Transverse colon (tissue), 4 donors: ENCODE measurements at regions not wholly inside any gene's neighbourhood (a gene's known extent, or its start where the extent isn't known, plus 50 kb on each side); places are given as distances from the start of the nearest gene placed in this dataset.

Experiments
- DNase-seq: peaks from one replicate; pipeline ENCODE4 v3.0.0-alpha.2; 2019
- H3K27ac ChIP-seq, 4 donors: fragments of 200-600 bp; sonication (generic); 2 replicates each; pipeline ENCODE4 v1.5.1; 2016 to 2018; ENCODE audit warnings: inconsistent platforms in 4 of 4
- H3K27me3 ChIP-seq: fragments of 200-600 bp; sonication (generic); 2 replicates; pipeline ENCODE4 v1.5.1; 2017; ENCODE audit warnings: inconsistent platforms
- H3K36me3 ChIP-seq, 4 donors: fragments of 200-600 bp; sonication (generic); 2 replicates each; pipeline ENCODE4 v1.5.1; 2017 to 2019; ENCODE audit warnings: inconsistent platforms in 4 of 4
- H3K4me1 ChIP-seq, 4 donors: fragments of 200-600 bp; sonication (generic); 2 replicates each; pipeline ENCODE4 v1.5.1; 2017 to 2020; ENCODE audit warnings: inconsistent platforms in 4 of 4
- H3K4me3 ChIP-seq, 4 donors: fragments of 200-600 bp; sonication (generic); 1 replicate in 1 of 4; 2 replicates in 3 of 4; pipeline versions ENCODE4 v1.5.1 to v1.6.1; 2017 to 2019; ENCODE audit warnings: inconsistent platforms in 4 of 4
- H3K9me3 ChIP-seq, 2 donors: fragments of 200-600 bp; sonication (generic); 2 replicates each; pipeline ENCODE4 v1.5.1; 2017 to 2019; ENCODE audit warnings: inconsistent platforms in 2 of 2
- EP300 ChIP-seq: sonication (generic); formaldehyde crosslinking; IDR thresholded peaks from one replicate; pipeline ENCODE4 v1.6.1; 2017; ENCODE audit warnings: antibody characterized with exemption, low read depth
- POLR2A ChIP-seq: fragments of 450-650 bp; IDR thresholded peaks from one replicate; pipeline ENCODE4 v1.6.1; 2016; ENCODE audit warnings: antibody characterized with exemption, mild to moderate bottlenecking, moderate library complexity
- POLR2AphosphoS5 ChIP-seq, 3 donors: sonication (generic); formaldehyde crosslinking; IDR thresholded peaks; one replicate each; pipeline ENCODE4 v1.6.1; 2016; ENCODE audit warnings: antibody characterized with exemption in 3 of 3
- WGBS, 2 donors: methylation state at CpG; one replicate each; pipeline ENCODE4 v1.1.5; 2018; ENCODE audit warnings: low coverage in 1 of 2; 5-methylcytosine and 5-hydroxymethylcytosine counted together
- in situ Hi-C, 4 donors: fragments of 200-750 bp; cut with MboI; loops; one replicate each; pipeline versions ENCODE4 v1.15.0 to v1.15.1; 2017; ENCODE audit warnings: low sequenced_read_pairs in 3 of 4, low pct_ligation_motif_present in 1 of 4, low pct_unique_long_range_greater_than_20kb in 1 of 4
- intact Hi-C: fragments of 100-400 bp; cut with DNase I; formaldehyde crosslinking; loops from one replicate; pipeline ENCODE4 v1.15.1; 2023; ENCODE audit warnings: low total_unique reads
- TF ChIP-seq, protein P1 (sequence below), 5 experiments: fragments of 200-600 bp in 3 of 5; fragments of 450-650 bp in 2 of 5; sonication (generic) in 3 of 5; IDR thresholded peaks; 1 replicate in 2 of 5; 2 replicates in 3 of 5; pipeline ENCODE4 v1.5.1; 2016 to 2017; ENCODE audit warnings: antibody characterized with exemption in 5 of 5, inconsistent platforms in 3 of 5, mild to moderate bottlenecking in 2 of 5, moderate library complexity in 1 of 5

DNA sequence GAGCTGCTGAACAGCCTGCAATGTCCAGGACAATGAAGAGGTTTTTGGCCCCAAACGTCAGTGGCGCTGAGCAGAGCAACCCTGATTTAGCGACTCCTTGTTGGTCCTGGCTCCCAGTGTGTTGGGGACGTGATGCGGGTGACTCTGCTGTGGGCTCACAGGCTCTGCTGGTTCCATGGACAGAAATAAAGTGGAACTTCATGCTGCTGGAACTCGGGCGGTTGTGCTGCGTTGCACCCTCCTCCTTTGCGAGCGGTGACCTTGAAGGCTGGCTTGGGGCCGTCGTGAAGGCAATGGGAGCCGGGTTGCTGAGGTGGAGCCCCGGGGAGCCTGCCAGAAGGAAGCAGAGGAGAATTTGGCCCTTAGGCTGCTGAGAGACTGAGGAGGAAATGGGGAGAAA, 122.6 kb upstream of the C1orf174 start:
- no peaks in the 10 kb centered on the region for H3K9me3 ChIP-seq
- H3K27me3 ChIP-seq, result no peaks in the 10 kb centered on the region
- 84% methylated on average over 14 of the region's 14 CpGs; no CpG with 5 or more reads in 1 of the 2 donors for WGBS, 2 donors
- in situ Hi-C loops, result no loop called here
- no peak for DNase-seq
- H3K27ac ChIP-seq, result no peak overlapping the region
- H3K36me3 ChIP-seq, result no peaks in the 10 kb centered on the region
- H3K4me3 ChIP-seq, result no peak overlapping the region
- intact Hi-C loops, result no loop called here
- H3K4me1 ChIP-seq, result no peaks in the 10 kb centered on the region
- TF ChIP-seq, protein P1, sequence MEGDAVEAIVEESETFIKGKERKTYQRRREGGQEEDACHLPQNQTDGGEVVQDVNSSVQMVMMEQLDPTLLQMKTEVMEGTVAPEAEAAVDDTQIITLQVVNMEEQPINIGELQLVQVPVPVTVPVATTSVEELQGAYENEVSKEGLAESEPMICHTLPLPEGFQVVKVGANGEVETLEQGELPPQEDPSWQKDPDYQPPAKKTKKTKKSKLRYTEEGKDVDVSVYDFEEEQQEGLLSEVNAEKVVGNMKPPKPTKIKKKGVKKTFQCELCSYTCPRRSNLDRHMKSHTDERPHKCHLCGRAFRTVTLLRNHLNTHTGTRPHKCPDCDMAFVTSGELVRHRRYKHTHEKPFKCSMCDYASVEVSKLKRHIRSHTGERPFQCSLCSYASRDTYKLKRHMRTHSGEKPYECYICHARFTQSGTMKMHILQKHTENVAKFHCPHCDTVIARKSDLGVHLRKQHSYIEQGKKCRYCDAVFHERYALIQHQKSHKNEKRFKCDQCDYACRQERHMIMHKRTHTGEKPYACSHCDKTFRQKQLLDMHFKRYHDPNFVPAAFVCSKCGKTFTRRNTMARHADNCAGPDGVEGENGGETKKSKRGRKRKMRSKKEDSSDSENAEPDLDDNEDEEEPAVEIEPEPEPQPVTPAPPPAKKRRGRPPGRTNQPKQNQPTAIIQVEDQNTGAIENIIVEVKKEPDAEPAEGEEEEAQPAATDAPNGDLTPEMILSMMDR (IDR thresholded peaks at IDR 0.05), result no peak
- no peak for TF ChIP-seq POLR2A
- TF ChIP-seq EP300, result no peak
- no peak for TF ChIP-seq POLR2AphosphoS5 (IDR thresholded peaks at IDR 0.05)

DNA sequence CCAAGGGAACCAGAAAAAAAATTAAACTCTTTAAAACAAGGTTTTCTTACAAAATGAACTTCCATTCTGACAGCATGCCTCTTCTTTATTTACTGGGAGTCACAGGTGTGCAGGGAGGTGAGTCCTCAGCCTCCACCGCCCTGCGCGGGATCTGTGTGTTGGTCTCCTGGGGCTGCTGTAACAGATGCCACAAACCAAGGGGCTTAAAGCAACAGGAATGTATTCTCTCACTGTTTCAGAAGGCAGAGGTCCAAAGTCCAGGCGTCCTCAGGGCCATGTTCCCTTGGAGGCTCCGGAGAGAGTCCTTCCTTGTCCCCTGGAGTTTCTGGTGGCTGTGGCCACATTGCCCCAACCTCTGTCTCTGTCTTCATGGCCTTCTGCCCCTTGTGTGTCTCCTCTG, 123.6 kb upstream of the C1orf174 start:
- no peaks in the 10 kb centered on the region for H3K4me1 ChIP-seq
- no peak for DNase-seq
- H3K36me3 ChIP-seq, result no peaks in the 10 kb centered on the region
- H3K4me3 ChIP-seq, result no peak overlapping the region
- no peaks in the 10 kb centered on the region for H3K27me3 ChIP-seq
- TF ChIP-seq POLR2A (no peak), POLR2AphosphoS5 (IDR thresholded peaks at IDR 0.05) (no peak), EP300 (no peak)
- TF ChIP-seq, protein P1 (IDR thresholded peaks at IDR 0.05), result no peak
- in situ Hi-C loops (no loop called here), intact Hi-C loops (no loop called here)
- H3K27ac ChIP-seq, result no peak overlapping the region
- H3K9me3 ChIP-seq, result no peaks in the 10 kb centered on the region
- WGBS, 2 donors, result 91% methylated on average over 5 of the region's 5 CpGs; no CpG with 5 or more reads in 1 of the 2 donors

DNA sequence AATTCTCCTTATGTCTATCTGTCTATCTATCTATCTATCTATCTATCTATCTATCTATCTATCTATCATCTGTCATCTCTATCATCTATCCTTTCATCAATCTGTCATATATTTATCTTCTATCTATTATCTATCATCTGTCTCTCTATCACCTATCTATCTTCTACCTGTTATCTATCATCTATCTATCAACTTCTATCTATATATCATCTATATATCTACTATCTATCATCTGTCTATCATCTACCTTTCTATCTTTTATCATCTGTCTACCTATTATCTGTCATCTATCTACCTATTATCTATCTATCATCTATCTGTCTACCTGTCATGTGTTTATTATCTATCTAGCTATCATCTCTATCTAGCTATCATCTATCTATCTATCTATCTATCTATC, 124.7 kb upstream of the C1orf174 start:
- H3K27ac ChIP-seq, result no peak overlapping the region
- DNase-seq, result no peak
- H3K4me3 ChIP-seq, result no peak overlapping the region
- intact Hi-C loops, result no loop called here
- H3K36me3 ChIP-seq, result no peaks in the 10 kb centered on the region
- no peaks in the 10 kb centered on the region for H3K9me3 ChIP-seq
- TF ChIP-seq EP300, result no peak
- TF ChIP-seq, protein P1 (IDR thresholded peaks at IDR 0.05), result no peak
- in situ Hi-C loops, result no loop called here
- H3K4me1 ChIP-seq, result no peaks in the 10 kb centered on the region
- H3K27me3 ChIP-seq, result no peaks in the 10 kb centered on the region

DNA sequence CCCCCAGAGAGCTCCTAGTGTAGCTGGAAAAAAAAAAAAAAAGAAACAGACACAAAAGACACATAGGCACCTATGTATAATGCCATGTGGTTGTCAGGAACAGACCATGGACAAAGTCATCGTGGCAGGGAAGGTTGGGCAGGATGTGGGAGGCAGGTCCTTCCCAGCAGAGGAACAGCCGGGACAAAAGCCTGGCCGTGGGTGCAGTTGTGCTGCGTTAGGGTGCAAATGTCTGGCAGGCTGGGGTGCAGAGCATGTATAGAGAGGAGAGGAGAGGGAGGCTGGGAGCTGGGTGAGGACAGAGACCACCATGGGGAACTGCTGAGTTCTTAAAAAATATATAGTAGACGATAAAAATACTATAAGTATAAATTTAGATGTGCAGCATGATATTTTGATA, 125.7 kb upstream of the C1orf174 start:
- Histone ChIP-seq H3K27me3 (no peaks in the 10 kb centered on the region), H3K27ac (no peak overlapping the region), H3K9me3 (no peaks in the 10 kb centered on the region), H3K36me3 (no peaks in the 10 kb centered on the region), H3K4me1 (no peaks in the 10 kb centered on the region), H3K4me3 (no peak overlapping the region)
- in situ Hi-C loops (no loop called here), intact Hi-C loops (no loop called here)
- WGBS, 2 donors, result 60 to 82% methylated on average over 5 of the region's 5 CpGs
- TF ChIP-seq, protein P1 (IDR thresholded peaks at IDR 0.05), result no peak
- no peak for TF ChIP-seq POLR2A
- TF ChIP-seq POLR2AphosphoS5 (IDR thresholded peaks at IDR 0.05), result no peak
- TF ChIP-seq EP300, result no peak
- DNase-seq, result no peak
